Coronary artery (tissue), 2 donors: ENCODE measurements at regions not wholly inside any gene's neighbourhood (a gene's known extent, or its start where the extent isn't known, plus 50 kb on each side); places are given as distances from the start of the nearest gene placed in this dataset.

ENCODE experiments used
- DNase-seq: peaks from one replicate; pipeline ENCODE4 v3.0.0-alpha.2; 2017; ENCODE audit warnings: low spot score
- H3K27ac ChIP-seq, 2 donors: fragments of 200-600 bp; sonication (generic); one replicate each; pipeline ENCODE4 v1.5.1; 2016 to 2019
- H3K4me3 ChIP-seq: fragments of 200-600 bp; sonication (generic); 2 replicates; pipeline ENCODE4 v1.5.1; 2016; ENCODE audit warnings: mild to moderate bottlenecking, moderate library complexity
- CTCF ChIP-seq: fragments of 200-600 bp; sonication (generic); IDR thresholded peaks from one replicate; pipeline ENCODE4 v1.5.1; 2019; ENCODE audit warnings: antibody characterized with exemption

- Histone ChIP-seq H3K4me3 (no peak overlapping the region), H3K27ac (no peak overlapping the region)
- DNase-seq: no peak
- no peak for TF ChIP-seq CTCF
These were observed 396.9 kb downstream of the GADD45G start for GRCh38 chr9:90001747-90002146.

- DNase-seq: peak; percentile 81
- Histone ChIP-seq H3K4me3 (no peak overlapping the region), H3K27ac (peak overlapping the region; percentile 47 to 57)
- TF ChIP-seq CTCF: no peak
These were observed 397.8 kb downstream of the GADD45G start for GRCh38 chr9:90002397-90003271.

- no peak for TF ChIP-seq CTCF
- Histone ChIP-seq H3K4me3 (no peak overlapping the region), H3K27ac (no peak overlapping the region)
- DNase-seq: no peak
These were observed 400.6 kb downstream of the GADD45G start for GRCh38 chr9:90005388-90005787.

GRCh38 chr9:90007516-90008440, 403.0 kb downstream of the GADD45G start:
- TF ChIP-seq CTCF: no peak
- Histone ChIP-seq H3K4me3 (no peak overlapping the region), H3K27ac (peak overlapping the region in 1 of 2 donors; percentile 19)
- no peak for DNase-seq

- DNase-seq: no peak
- no peak overlapping the region for H3K4me3 ChIP-seq
- H3K27ac ChIP-seq: no peak overlapping the region
- no peak for TF ChIP-seq CTCF
These were observed 404.6 kb downstream of the GADD45G start for GRCh38 chr9:90009447-90009846.

- no peak for TF ChIP-seq CTCF
- no peak overlapping the region for H3K4me3 ChIP-seq
- DNase-seq: no peak
- no peak overlapping the region for H3K27ac ChIP-seq
These were observed 406.0 kb downstream of the GADD45G start for GRCh38 chr9:90010793-90011192.
